ENCODE measurements at regions not wholly inside any gene's neighbourhood (a gene's known extent, or its start where the extent isn't known, plus 50 kb on each side); places are given as distances from the start of the nearest gene placed in this dataset.
"Not testable (repeated sequence)": the region's sequence is repeated elsewhere in the genome, so short reads cannot be mapped to it uniquely, and the experiment has no call there.

DNA sequence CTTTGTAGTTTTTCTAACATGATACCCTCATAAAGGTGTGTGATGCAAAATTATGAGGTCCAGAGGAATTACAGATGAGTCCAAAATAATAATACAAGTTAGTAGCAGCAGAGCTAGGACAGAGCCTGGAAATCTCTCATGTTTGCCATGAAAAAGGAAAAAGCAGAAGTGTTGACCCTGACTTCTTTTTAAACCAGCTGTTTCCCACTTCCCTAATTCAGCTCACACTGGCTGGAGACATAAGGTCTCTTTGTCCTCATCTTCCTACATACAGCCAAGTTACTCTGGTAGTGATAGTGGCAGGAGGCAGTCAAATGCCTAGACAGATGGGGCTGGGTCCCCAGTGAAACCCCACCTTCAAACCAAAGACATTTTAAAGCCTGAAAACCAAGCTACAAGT lies 269.2 kb downstream of the C7orf25 start:
- Mint-ChIP-seq H3K27ac (ENCODE audit: low read depth, unreplicated experiment) (peak overlapping the region; percentile 40), H3K4me3 (ENCODE audit: unreplicated experiment) (no peak overlapping the region), H3K9me3 (ENCODE audit: unreplicated experiment) (no peaks in the 10 kb centered on the region), H3K36me3 (ENCODE audit: insufficient read depth, unreplicated experiment) (no peaks in the 10 kb centered on the region), H3K27me3 (ENCODE audit: insufficient read depth, unreplicated experiment) (no peaks in the 10 kb centered on the region), H3K4me1 (ENCODE audit: insufficient read depth, unreplicated experiment) (peaks cover 6% of the 10 kb centered on the region)
- POLR2A ChIA-PET: no interaction called here
- intact Hi-C loops (cut with micrococcal nuclease): no loop called here
- BruUV-seq (replicated peaks): no TSS peak
- TF ChIP-seq, protein P1, sequence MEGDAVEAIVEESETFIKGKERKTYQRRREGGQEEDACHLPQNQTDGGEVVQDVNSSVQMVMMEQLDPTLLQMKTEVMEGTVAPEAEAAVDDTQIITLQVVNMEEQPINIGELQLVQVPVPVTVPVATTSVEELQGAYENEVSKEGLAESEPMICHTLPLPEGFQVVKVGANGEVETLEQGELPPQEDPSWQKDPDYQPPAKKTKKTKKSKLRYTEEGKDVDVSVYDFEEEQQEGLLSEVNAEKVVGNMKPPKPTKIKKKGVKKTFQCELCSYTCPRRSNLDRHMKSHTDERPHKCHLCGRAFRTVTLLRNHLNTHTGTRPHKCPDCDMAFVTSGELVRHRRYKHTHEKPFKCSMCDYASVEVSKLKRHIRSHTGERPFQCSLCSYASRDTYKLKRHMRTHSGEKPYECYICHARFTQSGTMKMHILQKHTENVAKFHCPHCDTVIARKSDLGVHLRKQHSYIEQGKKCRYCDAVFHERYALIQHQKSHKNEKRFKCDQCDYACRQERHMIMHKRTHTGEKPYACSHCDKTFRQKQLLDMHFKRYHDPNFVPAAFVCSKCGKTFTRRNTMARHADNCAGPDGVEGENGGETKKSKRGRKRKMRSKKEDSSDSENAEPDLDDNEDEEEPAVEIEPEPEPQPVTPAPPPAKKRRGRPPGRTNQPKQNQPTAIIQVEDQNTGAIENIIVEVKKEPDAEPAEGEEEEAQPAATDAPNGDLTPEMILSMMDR (IDR thresholded peaks at IDR 0.05; ENCODE audit: unreplicated experiment): no peak
- CTCF ChIA-PET: no interaction called here
- no peak for DNase-seq (ENCODE audit: unreplicated experiment)

DNA sequence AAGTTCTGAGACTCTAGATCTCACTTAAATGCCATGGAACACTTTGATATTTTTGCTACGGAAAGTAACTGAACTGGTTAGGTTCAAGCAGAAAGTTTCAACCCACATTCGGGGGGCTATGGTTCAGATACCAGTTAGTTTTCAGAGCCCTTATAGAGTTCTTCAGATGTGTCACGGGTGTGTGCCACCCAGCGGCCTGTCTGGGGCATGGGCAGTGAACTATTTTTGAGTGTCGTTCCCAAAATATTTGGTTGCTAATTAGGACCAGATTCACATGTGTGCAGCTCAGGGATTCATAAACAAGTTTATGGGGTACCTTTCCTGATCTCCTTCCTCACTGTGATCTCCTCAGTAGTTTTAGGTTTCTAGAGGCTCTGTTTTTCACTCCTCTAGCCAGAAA lies 271.9 kb downstream of the C7orf25 start:
- Mint-ChIP-seq H3K4me1 (ENCODE audit: insufficient read depth, unreplicated experiment) (no peaks in the 10 kb centered on the region), H3K27me3 (ENCODE audit: insufficient read depth, unreplicated experiment) (no peaks in the 10 kb centered on the region), H3K4me3 (ENCODE audit: unreplicated experiment) (no peak overlapping the region), H3K9me3 (ENCODE audit: unreplicated experiment) (no peaks in the 10 kb centered on the region), H3K27ac (ENCODE audit: low read depth, unreplicated experiment) (no peak overlapping the region), H3K36me3 (ENCODE audit: insufficient read depth, unreplicated experiment) (no peaks in the 10 kb centered on the region)
- ChIA-PET POLR2A (no interaction called here), CTCF (interaction anchor here (1.3 to 1.5 kb wide), 2 partner anchors 10 to 189 kb away, joined by 4 read pairs; no protein-coding TSS in a partner anchor)
- TF ChIP-seq, protein P1 (IDR thresholded peaks at IDR 0.05; ENCODE audit: unreplicated experiment): no peak
- intact Hi-C loops (cut with micrococcal nuclease): no loop called here
- no peak for DNase-seq (ENCODE audit: unreplicated experiment)
- no TSS peak for BruUV-seq (replicated peaks)

DNA sequence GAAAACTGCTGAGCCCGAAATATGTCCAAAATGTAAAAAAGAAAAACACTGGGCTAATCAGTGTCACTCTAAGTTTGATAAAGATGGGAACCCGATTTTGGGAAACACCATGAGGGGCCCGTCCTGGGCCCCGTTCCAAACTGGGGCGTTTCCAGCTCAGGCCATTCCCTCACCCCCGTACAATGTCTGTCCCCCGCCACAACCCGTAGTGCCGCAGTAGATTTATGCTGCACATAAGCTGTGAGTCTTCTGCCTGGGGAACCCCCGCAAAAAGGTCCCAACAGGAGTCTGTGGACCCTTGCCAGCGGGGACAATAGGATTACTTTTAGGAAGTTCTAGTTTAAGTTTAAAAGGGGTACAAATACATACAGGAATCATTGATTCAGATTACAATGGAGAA lies 275.5 kb downstream of the C7orf25 start:
- H3K4me3 Mint-ChIP-seq (ENCODE audit: unreplicated experiment); H3K27ac Mint-ChIP-seq (ENCODE audit: low read depth, unreplicated experiment); BruUV-seq (replicated peaks); DNase-seq (ENCODE audit: unreplicated experiment); H3K36me3 Mint-ChIP-seq (ENCODE audit: insufficient read depth, unreplicated experiment); H3K9me3 Mint-ChIP-seq (ENCODE audit: unreplicated experiment); H3K4me1 Mint-ChIP-seq (ENCODE audit: insufficient read depth, unreplicated experiment); H3K27me3 Mint-ChIP-seq (ENCODE audit: insufficient read depth, unreplicated experiment); intact Hi-C loops (cut with micrococcal nuclease): not testable (repeated sequence)
- ChIA-PET POLR2A (interaction anchor here (1.1 kb wide), 1 partner anchor 10 kb away, joined by 4 read pairs; no protein-coding TSS in a partner anchor), CTCF (interaction anchor here (0.7 kb wide), 1 partner anchor 14 kb away, joined by 4 read pairs; no protein-coding TSS in a partner anchor)

GRCh38 chr7:42628054-42628453 lies 283.8 kb downstream of the C7orf25 start:
- CTCF ChIA-PET: no interaction called here
- Mint-ChIP-seq H3K9me3 (ENCODE audit: unreplicated experiment) (no peaks in the 10 kb centered on the region), H3K27ac (ENCODE audit: low read depth, unreplicated experiment) (no peak overlapping the region), H3K4me1 (ENCODE audit: insufficient read depth, unreplicated experiment) (no peaks in the 10 kb centered on the region), H3K4me3 (ENCODE audit: unreplicated experiment) (no peak overlapping the region), H3K27me3 (ENCODE audit: insufficient read depth, unreplicated experiment) (no peaks in the 10 kb centered on the region), H3K36me3 (ENCODE audit: insufficient read depth, unreplicated experiment) (no peaks in the 10 kb centered on the region)
- no TSS peak for BruUV-seq (replicated peaks)
- POLR2A ChIA-PET: no interaction called here
- TF ChIP-seq, protein P1 (IDR thresholded peaks at IDR 0.05; ENCODE audit: unreplicated experiment): no peak
- DNase-seq (ENCODE audit: unreplicated experiment): no peak
- intact Hi-C loops (cut with micrococcal nuclease): no loop called here

GRCh38 chr7:42627626-42628025 lies 284.2 kb downstream of the C7orf25 start:
- intact Hi-C loops (cut with micrococcal nuclease): no loop called here
- H3K36me3 Mint-ChIP-seq (ENCODE audit: insufficient read depth, unreplicated experiment): no peaks in the 10 kb centered on the region
- H3K9me3 Mint-ChIP-seq (ENCODE audit: unreplicated experiment): no peaks in the 10 kb centered on the region
- H3K27ac Mint-ChIP-seq (ENCODE audit: low read depth, unreplicated experiment): no peak overlapping the region
- H3K4me1 Mint-ChIP-seq (ENCODE audit: insufficient read depth, unreplicated experiment): no peaks in the 10 kb centered on the region
- ChIA-PET CTCF (no interaction called here), POLR2A (interaction anchor here (0.7 kb wide), 1 partner anchor 342 kb away, joined by 4 read pairs; no protein-coding TSS in a partner anchor)
- no TSS peak for BruUV-seq (replicated peaks)
- TF ChIP-seq, protein P1 (IDR thresholded peaks at IDR 0.05; ENCODE audit: unreplicated experiment): no peak
- no peak overlapping the region for H3K4me3 Mint-ChIP-seq (ENCODE audit: unreplicated experiment)
- DNase-seq (ENCODE audit: unreplicated experiment): no peak
- H3K27me3 Mint-ChIP-seq (ENCODE audit: insufficient read depth, unreplicated experiment): no peaks in the 10 kb centered on the region
